HepG2 (cell line): ENCODE measurements at regions not wholly inside any gene's neighbourhood (a gene's known extent, or its start where the extent isn't known, plus 50 kb on each side); places are given as distances from the start of the nearest gene placed in this dataset.

ENCODE experiments used
- ATAC-seq: fragments of 200-7000 bp; cut with Tn5 transposase; 3 replicates; pipeline ENCODE4 v1.9.1; 2020; ENCODE audit warnings: mild to moderate bottlenecking, moderate library complexity
- BruUV-seq: library from RNA; stranded (reverse); fragments of 400-500 nt; replicated peaks from 2 replicates; lab custom pipeline; 2021; lab: Mats Ljungman, UMichigan
- CTCF ChIA-PET: fragments of 300-600 bp; formaldehyde crosslinking; extraction: SDS; loops from one replicate; lab custom pipeline; 2021; ENCODE audit warnings: low total read pairs, inconsistent platforms, low intra/inter-chr PET ratio; lab: Yijun Ruan, JAX
- POLR2A ChIA-PET: fragments of 350-600 bp; sonication (Branson Sonifier 250); formaldehyde crosslinking; loops from one replicate; lab custom pipeline; 2020; ENCODE audit warnings: antibody characterized with exemption, inconsistent platforms; lab: Yijun Ruan, JAX
- DNase-seq: peaks from one replicate; pipeline ENCODE4 v3.0.0-alpha.2; 2015; ENCODE audit warnings: low spot score
- FAIRE-seq: peaks from 3 replicates; lab custom pipeline; 2011; peaks lifted over from hg19 to GRCh38; lab: Jason Lieb, UNC
- H2AFZ ChIP-seq: one replicate; pipeline ENCODE4 v1.6.1; 2011; ENCODE audit warnings: low read length, inconsistent platforms
- H3K27ac ChIP-seq: fragments of 300-600 bp; 3 replicates; pipeline ENCODE4 v1.8.0; 2011; ENCODE audit warnings: mixed run types, mild to moderate bottlenecking, mixed read lengths, low read length, inconsistent platforms; ENCODE audit not compliant: insufficient read depth; ENCODE audit errors: extremely low read length
- H3K27me3 ChIP-seq, 2 experiments: fragments of 200-600 bp in 1 of 2; 2 replicates in 1 of 2; 3 replicates in 1 of 2; pipeline versions ENCODE4 v1.6.0 to v1.8.0; 2011; ENCODE audit warnings: low read length in 2 of 2, mild to moderate bottlenecking in 2 of 2, moderate library complexity in 2 of 2, inconsistent platforms in 1 of 2; ENCODE audit not compliant: insufficient read depth in 2 of 2, control insufficient read depth in 1 of 2
- H3K36me3 ChIP-seq, 2 experiments: fragments of 200-600 bp in 1 of 2; replicated peaks in 1 of 2; 2 replicates in 1 of 2; 3 replicates in 1 of 2; pipeline versions ENCODE4 v1.5.1 to v1.8.0; 2011; ENCODE audit warnings: low read length in 2 of 2, inconsistent platforms in 1 of 2; ENCODE audit not compliant: insufficient read depth in 2 of 2, control insufficient read depth in 1 of 2
- H3K4me1 ChIP-seq: 2 replicates; pipeline ENCODE4 v1.5.1; 2012; ENCODE audit warnings: low read length, inconsistent platforms; ENCODE audit not compliant: insufficient read depth
- H3K4me2 ChIP-seq: 2 replicates; pipeline ENCODE4 v1.6.0; 2011; ENCODE audit warnings: low read depth, low read length, inconsistent platforms
- H3K4me3 ChIP-seq, 3 experiments: fragments of 200-600 bp in 1 of 3; sonication (generic), shearing (Covaris generic) in 1 of 3; replicated peaks in 1 of 3; 2 replicates each; pipeline ENCODE4 v1.5.1; 2011 to 2016; ENCODE audit warnings: low read length in 3 of 3, inconsistent platforms in 2 of 3, low read depth in 2 of 3, mild to moderate bottlenecking in 2 of 3, control low read depth in 1 of 3, mixed read lengths in 1 of 3; ENCODE audit not compliant: insufficient read depth in 1 of 3
- H3K79me2 ChIP-seq: one replicate; pipeline ENCODE4 v1.6.1; 2011; ENCODE audit warnings: low read length, inconsistent platforms; ENCODE audit not compliant: insufficient read depth
- H3K9ac ChIP-seq: 2 replicates; pipeline ENCODE4 v1.6.0; 2011; ENCODE audit warnings: mild to moderate bottlenecking, low read depth, low read length, inconsistent platforms; ENCODE audit not compliant: insufficient read depth
- H3K9me3 ChIP-seq: 2 replicates; pipeline ENCODE4 v1.5.1; 2012; ENCODE audit warnings: mild to moderate bottlenecking, low read length
- H4K20me1 ChIP-seq: 2 replicates; pipeline ENCODE4 v1.6.0; 2011; ENCODE audit warnings: inconsistent platforms, mild to moderate bottlenecking, low read length, moderate library complexity; ENCODE audit not compliant: insufficient read depth
- SIX4 ChIP-seq: sonication (generic); formaldehyde crosslinking; IDR thresholded peaks from 2 replicates; pipeline ENCODE4 v1.4.0; 2020; ENCODE audit warnings: missing genetic modification reagents
- ZBTB42 ChIP-seq: sonication (generic); formaldehyde crosslinking; IDR thresholded peaks from 2 replicates; pipeline ENCODE4 v1.5.0; 2020; ENCODE audit warnings: mild to moderate bottlenecking, missing genetic modification reagents
- ZNF143 ChIP-seq: sonication (generic); formaldehyde crosslinking; IDR thresholded peaks from 2 replicates; pipeline ENCODE4 v1.4.0; 2020; ENCODE audit warnings: missing genetic modification reagents
- WGBS: methylation state at CpG from one replicate; pipeline ENCODE4 v1.1.6; 2017; ENCODE audit warnings: low lambda C conversion rate; 5-methylcytosine and 5-hydroxymethylcytosine counted together
- in situ Hi-C: cut with HindIII; loops from 2 replicates; pipeline ENCODE4 v1.10.0; 2017; ENCODE audit warnings: low pct_unique_long_range_greater_than_20kb; ENCODE audit not compliant: extremely low pct_ligation_motif_present
- intact Hi-C: fragments of 100-400 bp; cut with micrococcal nuclease; formaldehyde crosslinking; loops from one replicate; pipeline ENCODE4 v1.10.0; 2022; ENCODE audit not compliant: unreplicated experiment
- TF ChIP-seq, protein P1 (sequence below): fragments of 450-650 bp; IDR thresholded peaks from 2 replicates; pipeline ENCODE4 v1.6.1; 2016
- TF ChIP-seq, protein P2 (sequence below): sonication (generic); formaldehyde crosslinking; IDR thresholded peaks from 2 replicates; pipeline ENCODE4 v1.5.0; 2020; ENCODE audit warnings: missing genetic modification reagents
- TF ChIP-seq, protein P3 (sequence below): sonication (generic); formaldehyde crosslinking; IDR thresholded peaks from 2 replicates; pipeline ENCODE4 v1.4.0; 2020; ENCODE audit warnings: mild to moderate bottlenecking, missing genetic modification reagents, borderline replicate concordance
- TF ChIP-seq, protein P4 (sequence below): sonication (generic); formaldehyde crosslinking; IDR thresholded peaks from 2 replicates; pipeline ENCODE4 v1.4.0; 2020; ENCODE audit warnings: missing genetic modification reagents, mild to moderate bottlenecking, borderline replicate concordance

DNA sequence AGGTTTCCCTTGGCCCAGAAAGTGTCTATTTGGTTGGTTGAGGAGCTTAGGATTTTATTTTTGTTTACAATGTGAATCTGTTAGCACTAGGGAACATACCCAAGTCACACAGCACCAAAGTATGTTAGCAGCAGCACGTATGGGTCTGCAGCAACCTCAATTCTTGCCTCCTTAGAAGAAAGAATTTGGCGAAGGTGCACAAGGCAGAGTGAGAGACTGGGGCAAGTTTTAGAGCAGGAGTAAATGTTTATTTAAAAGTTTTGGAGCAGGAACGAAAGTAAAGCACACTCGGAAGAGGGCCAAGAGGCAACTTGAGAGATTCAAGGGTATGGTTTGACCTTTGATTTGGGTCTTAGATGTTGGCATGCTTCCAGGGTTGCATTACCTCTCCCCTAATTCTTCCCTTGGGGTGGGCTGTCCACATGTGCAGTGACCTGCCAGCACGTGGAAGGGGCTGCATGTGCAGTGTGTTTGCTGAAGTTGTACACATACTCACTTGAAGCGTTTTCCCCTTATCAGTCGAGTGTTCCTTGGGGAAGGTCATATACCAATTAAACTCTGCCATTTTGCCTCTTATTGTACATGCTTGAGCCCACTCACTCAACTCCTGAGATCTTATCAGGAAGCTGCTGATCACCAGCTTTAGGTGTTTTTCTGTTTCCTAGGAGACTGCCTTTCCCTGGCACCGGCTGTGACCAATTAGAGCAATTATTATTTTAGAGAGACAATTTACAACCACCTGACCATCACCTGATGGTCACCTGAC is 64.9 kb upstream of the SHC3 start:
- intact Hi-C loops: no loop called here
- no peak for ATAC-seq
- BruUV-seq: no TSS peak
- in situ Hi-C loops: no loop called here
- no peak overlapping the region for H3K9ac ChIP-seq
- no peaks in the 10 kb centered on the region for H3K36me3 ChIP-seq
- no peaks in the 10 kb centered on the region for H3K4me1 ChIP-seq
- TF ChIP-seq, protein P1, sequence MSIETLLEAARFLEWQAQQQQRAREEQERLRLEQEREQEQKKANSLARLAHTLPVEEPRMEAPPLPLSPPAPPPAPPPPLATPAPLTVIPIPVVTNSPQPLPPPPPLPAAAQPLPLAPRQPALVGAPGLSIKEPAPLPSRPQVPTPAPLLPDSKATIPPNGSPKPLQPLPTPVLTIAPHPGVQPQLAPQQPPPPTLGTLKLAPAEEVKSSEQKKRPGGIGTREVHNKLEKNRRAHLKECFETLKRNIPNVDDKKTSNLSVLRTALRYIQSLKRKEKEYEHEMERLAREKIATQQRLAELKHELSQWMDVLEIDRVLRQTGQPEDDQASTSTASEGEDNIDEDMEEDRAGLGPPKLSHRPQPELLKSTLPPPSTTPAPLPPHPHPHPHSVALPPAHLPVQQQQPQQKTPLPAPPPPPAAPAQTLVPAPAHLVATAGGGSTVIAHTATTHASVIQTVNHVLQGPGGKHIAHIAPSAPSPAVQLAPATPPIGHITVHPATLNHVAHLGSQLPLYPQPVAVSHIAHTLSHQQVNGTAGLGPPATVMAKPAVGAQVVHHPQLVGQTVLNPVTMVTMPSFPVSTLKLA: peak; percentile 88
- TF ChIP-seq, protein P2, sequence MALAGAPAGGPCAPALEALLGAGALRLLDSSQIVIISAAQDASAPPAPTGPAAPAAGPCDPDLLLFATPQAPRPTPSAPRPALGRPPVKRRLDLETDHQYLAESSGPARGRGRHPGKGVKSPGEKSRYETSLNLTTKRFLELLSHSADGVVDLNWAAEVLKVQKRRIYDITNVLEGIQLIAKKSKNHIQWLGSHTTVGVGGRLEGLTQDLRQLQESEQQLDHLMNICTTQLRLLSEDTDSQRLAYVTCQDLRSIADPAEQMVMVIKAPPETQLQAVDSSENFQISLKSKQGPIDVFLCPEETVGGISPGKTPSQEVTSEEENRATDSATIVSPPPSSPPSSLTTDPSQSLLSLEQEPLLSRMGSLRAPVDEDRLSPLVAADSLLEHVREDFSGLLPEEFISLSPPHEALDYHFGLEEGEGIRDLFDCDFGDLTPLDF: no peak
- DNase-seq: no peak
- no peaks in the 10 kb centered on the region for H3K27me3 ChIP-seq
- no peak overlapping the region for H3K27ac ChIP-seq
- no peak for FAIRE-seq
- no peaks in the 10 kb centered on the region for H3K79me2 ChIP-seq
- H3K4me3 ChIP-seq: no peak overlapping the region
- H2AFZ ChIP-seq: no peak overlapping the region
- WGBS: 42% methylated on average over 8 of the region's 8 CpGs
- CTCF ChIA-PET: no interaction called here
- POLR2A ChIA-PET: no interaction called here
- no peaks in the 10 kb centered on the region for H3K9me3 ChIP-seq
- H4K20me1 ChIP-seq: no peaks in the 10 kb centered on the region
- H3K4me2 ChIP-seq: no peak overlapping the region

DNA sequence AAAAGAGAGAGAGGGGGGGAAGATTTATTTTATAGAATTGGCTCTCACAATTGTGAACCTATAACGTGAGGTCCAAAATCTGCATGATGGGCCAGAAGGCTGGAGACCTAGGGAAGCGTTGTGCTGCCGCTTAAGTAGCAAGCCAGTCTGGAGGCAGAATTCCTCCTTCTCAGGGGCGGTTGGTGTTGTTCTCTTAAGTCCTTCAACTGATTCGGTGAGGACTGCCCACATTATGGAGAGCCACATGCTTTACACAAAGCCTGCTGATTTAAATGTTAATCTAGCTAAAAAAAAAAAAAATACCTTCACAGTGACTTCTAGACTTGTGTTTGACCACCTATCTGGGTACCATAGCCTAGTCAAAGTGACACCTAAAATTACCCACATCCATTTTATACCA is 64.2 kb upstream of the CKS2 start:
- intact Hi-C loops: no loop called here
- POLR2A ChIA-PET: no interaction called here
- no peaks in the 10 kb centered on the region for H3K36me3 ChIP-seq
- H3K9ac ChIP-seq: no peak overlapping the region
- H3K27me3 ChIP-seq: no peaks in the 10 kb centered on the region
- H3K4me1 ChIP-seq: no peaks in the 10 kb centered on the region
- H3K79me2 ChIP-seq: no peaks in the 10 kb centered on the region
- no peak for DNase-seq
- ATAC-seq: no peak
- FAIRE-seq: no peak
- in situ Hi-C loops: no loop called here
- H3K4me3 ChIP-seq: no peak overlapping the region
- CTCF ChIA-PET: no interaction called here
- 37% methylated on average over 5 of the region's 5 CpGs for WGBS
- H2AFZ ChIP-seq: no peak overlapping the region
- H4K20me1 ChIP-seq: no peaks in the 10 kb centered on the region
- no TSS peak for BruUV-seq
- no peaks in the 10 kb centered on the region for H3K9me3 ChIP-seq
- no peak overlapping the region for H3K27ac ChIP-seq
- no peak overlapping the region for H3K4me2 ChIP-seq
- no peak for TF ChIP-seq ZBTB42 (CRISPR knock-in tag)
- no peak for TF ChIP-seq ZNF143
- TF ChIP-seq, protein P3, sequence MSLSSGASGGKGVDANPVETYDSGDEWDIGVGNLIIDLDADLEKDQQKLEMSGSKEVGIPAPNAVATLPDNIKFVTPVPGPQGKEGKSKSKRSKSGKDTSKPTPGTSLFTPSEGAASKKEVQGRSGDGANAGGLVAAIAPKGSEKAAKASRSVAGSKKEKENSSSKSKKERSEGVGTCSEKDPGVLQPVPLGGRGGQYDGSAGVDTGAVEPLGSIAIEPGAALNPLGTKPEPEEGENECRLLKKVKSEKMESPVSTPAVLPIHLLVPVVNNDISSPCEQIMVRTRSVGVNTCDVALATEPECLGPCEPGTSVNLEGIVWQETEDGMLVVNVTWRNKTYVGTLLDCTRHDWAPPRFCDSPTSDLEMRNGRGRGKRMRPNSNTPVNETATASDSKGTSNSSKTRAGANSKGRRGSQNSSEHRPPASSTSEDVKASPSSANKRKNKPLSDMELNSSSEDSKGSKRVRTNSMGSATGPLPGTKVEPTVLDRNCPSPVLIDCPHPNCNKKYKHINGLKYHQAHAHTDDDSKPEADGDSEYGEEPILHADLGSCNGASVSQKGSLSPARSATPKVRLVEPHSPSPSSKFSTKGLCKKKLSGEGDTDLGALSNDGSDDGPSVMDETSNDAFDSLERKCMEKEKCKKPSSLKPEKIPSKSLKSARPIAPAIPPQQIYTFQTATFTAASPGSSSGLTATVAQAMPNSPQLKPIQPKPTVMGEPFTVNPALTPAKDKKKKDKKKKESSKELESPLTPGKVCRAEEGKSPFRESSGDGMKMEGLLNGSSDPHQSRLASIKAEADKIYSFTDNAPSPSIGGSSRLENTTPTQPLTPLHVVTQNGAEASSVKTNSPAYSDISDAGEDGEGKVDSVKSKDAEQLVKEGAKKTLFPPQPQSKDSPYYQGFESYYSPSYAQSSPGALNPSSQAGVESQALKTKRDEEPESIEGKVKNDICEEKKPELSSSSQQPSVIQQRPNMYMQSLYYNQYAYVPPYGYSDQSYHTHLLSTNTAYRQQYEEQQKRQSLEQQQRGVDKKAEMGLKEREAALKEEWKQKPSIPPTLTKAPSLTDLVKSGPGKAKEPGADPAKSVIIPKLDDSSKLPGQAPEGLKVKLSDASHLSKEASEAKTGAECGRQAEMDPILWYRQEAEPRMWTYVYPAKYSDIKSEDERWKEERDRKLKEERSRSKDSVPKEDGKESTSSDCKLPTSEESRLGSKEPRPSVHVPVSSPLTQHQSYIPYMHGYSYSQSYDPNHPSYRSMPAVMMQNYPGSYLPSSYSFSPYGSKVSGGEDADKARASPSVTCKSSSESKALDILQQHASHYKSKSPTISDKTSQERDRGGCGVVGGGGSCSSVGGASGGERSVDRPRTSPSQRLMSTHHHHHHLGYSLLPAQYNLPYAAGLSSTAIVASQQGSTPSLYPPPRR (CRISPR knock-in tag): no peak
- no peak for TF ChIP-seq SIX4 (CRISPR knock-in tag)
- TF ChIP-seq, protein P4, sequence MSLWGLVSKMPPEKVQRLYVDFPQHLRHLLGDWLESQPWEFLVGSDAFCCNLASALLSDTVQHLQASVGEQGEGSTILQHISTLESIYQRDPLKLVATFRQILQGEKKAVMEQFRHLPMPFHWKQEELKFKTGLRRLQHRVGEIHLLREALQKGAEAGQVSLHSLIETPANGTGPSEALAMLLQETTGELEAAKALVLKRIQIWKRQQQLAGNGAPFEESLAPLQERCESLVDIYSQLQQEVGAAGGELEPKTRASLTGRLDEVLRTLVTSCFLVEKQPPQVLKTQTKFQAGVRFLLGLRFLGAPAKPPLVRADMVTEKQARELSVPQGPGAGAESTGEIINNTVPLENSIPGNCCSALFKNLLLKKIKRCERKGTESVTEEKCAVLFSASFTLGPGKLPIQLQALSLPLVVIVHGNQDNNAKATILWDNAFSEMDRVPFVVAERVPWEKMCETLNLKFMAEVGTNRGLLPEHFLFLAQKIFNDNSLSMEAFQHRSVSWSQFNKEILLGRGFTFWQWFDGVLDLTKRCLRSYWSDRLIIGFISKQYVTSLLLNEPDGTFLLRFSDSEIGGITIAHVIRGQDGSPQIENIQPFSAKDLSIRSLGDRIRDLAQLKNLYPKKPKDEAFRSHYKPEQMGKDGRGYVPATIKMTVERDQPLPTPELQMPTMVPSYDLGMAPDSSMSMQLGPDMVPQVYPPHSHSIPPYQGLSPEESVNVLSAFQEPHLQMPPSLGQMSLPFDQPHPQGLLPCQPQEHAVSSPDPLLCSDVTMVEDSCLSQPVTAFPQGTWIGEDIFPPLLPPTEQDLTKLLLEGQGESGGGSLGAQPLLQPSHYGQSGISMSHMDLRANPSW: no peak
